Activated CD4-positive, alpha-beta T cell treated with anti-CD3 and anti-CD28 coated beads, Interleukin-2, amount 10 ng/mL, durations not matched to agents 24 days and 14 days (primary cell): ENCODE measurements at regions not wholly inside any gene's neighbourhood (a gene's known extent, or its start where the extent isn't known, plus 50 kb on each side); places are given as distances from the start of the nearest gene placed in this dataset.
A peak's percentile ranks its signal among the peaks of the same experiment; 100 is the strongest.
"Not testable (repeated sequence)": the region's sequence is repeated elsewhere in the genome, so short reads cannot be mapped to it uniquely, and the experiment has no call there.

Experiments used
- DNase-seq: peaks from one replicate; pipeline ENCODE4 v3.0.0; 2022
- H3K27ac Mint-ChIP-seq: one replicate; pipeline ENCODE4 v1.8.0; 2022; ENCODE audit warnings: mild to moderate bottlenecking, mixed read lengths
- H3K27me3 Mint-ChIP-seq: one replicate; pipeline ENCODE4 v1.8.0; 2022; ENCODE audit warnings: mixed read lengths
- H3K36me3 Mint-ChIP-seq: one replicate; pipeline ENCODE4 v1.8.0; 2022; ENCODE audit warnings: low read depth, mild to moderate bottlenecking, mixed read lengths
- H3K4me1 Mint-ChIP-seq: one replicate; pipeline ENCODE4 v1.8.0; 2021; ENCODE audit warnings: mixed read lengths
- H3K4me3 Mint-ChIP-seq: one replicate; pipeline ENCODE4 v1.8.0; 2022; ENCODE audit warnings: mild to moderate bottlenecking, moderate library complexity, mixed read lengths
- H3K9me3 Mint-ChIP-seq: one replicate; pipeline ENCODE4 v1.8.0; 2021; ENCODE audit warnings: mixed read lengths
- intact Hi-C: fragments of 100-400 bp; cut with micrococcal nuclease; formaldehyde crosslinking; loops from one replicate; pipeline ENCODE4 v1.15.1; 2023

- Mint-ChIP-seq H3K4me3 (no peak overlapping the region), H3K9me3 (peaks cover 5% of the 10 kb centered on the region), H3K4me1 (no peaks in the 10 kb centered on the region), H3K27me3 (peaks cover 14% of the 10 kb centered on the region), H3K27ac (no peak overlapping the region), H3K36me3 (peaks cover 3% of the 10 kb centered on the region)
- intact Hi-C loops: no loop called here
- no peak for DNase-seq
Measured at GRCh38 chr2:8370258-8370802, 311.5 kb upstream of the ID2 start.

GRCh38 chr2:8371653-8372052, 310.2 kb upstream of the ID2 start:
- Mint-ChIP-seq H3K27me3 (peaks cover 14% of the 10 kb centered on the region), H3K27ac (no peak overlapping the region), H3K4me1 (peaks cover 2% of the 10 kb centered on the region), H3K4me3 (no peak overlapping the region), H3K9me3 (peaks cover 5% of the 10 kb centered on the region), H3K36me3 (peaks cover 3% of the 10 kb centered on the region)
- DNase-seq: no peak
- intact Hi-C loops: no loop called here

GRCh38 chr2:8374782-8375181, 307.1 kb upstream of the ID2 start:
- intact Hi-C loops: no loop called here
- no peak for DNase-seq
- Mint-ChIP-seq H3K36me3 (peaks cover 3% of the 10 kb centered on the region), H3K27me3 (peaks cover 14% of the 10 kb centered on the region), H3K27ac (no peak overlapping the region), H3K9me3 (peaks cover 5% of the 10 kb centered on the region), H3K4me3 (no peak overlapping the region), H3K4me1 (peaks cover 12% of the 10 kb centered on the region)

GRCh38 chr2:8376603-8377410, 305.0 kb upstream of the ID2 start:
- peaks cover 12% of the 10 kb centered on the region for H3K4me1 Mint-ChIP-seq
- H3K27me3 Mint-ChIP-seq: peaks cover 7% of the 10 kb centered on the region
- intact Hi-C loops: no loop called here
- H3K36me3 Mint-ChIP-seq: peaks cover 3% of the 10 kb centered on the region
- no peak overlapping the region for H3K4me3 Mint-ChIP-seq
- H3K27ac Mint-ChIP-seq: peak overlapping the region; percentile 56
- peaks cover 5% of the 10 kb centered on the region for H3K9me3 Mint-ChIP-seq
- no peak for DNase-seq

- H3K4me1 Mint-ChIP-seq: peaks cover 12% of the 10 kb centered on the region
- no peak overlapping the region for H3K27ac Mint-ChIP-seq
- no peak for DNase-seq
- no peak overlapping the region for H3K4me3 Mint-ChIP-seq
- peaks cover 2% of the 10 kb centered on the region for H3K36me3 Mint-ChIP-seq
- peaks cover 3% of the 10 kb centered on the region for H3K9me3 Mint-ChIP-seq
- peaks cover 4% of the 10 kb centered on the region for H3K27me3 Mint-ChIP-seq
- intact Hi-C loops: no loop called here
Measured at GRCh38 chr2:8378016-8378810, 303.6 kb upstream of the ID2 start.

- Mint-ChIP-seq H3K27ac (no peak overlapping the region), H3K27me3 (peaks cover 2% of the 10 kb centered on the region), H3K36me3 (no peaks in the 10 kb centered on the region), H3K4me1 (peaks cover 14% of the 10 kb centered on the region), H3K4me3 (no peak overlapping the region), H3K9me3 (no peaks in the 10 kb centered on the region)
- intact Hi-C loops: no loop called here
- DNase-seq: no peak
Measured at GRCh38 chr2:8379128-8379527, 302.7 kb upstream of the ID2 start.

GRCh38 chr2:8379549-8379948, 302.3 kb upstream of the ID2 start:
- H3K27ac Mint-ChIP-seq: peak overlapping the region; percentile 25
- intact Hi-C loops: no loop called here

GRCh38 chr2:8380026-8380425, 301.8 kb upstream of the ID2 start:
- Mint-ChIP-seq H3K9me3 (no peaks in the 10 kb centered on the region), H3K36me3 (no peaks in the 10 kb centered on the region), H3K27me3 (peaks cover 2% of the 10 kb centered on the region), H3K27ac (peak overlapping the region; percentile 25), H3K4me3 (no peak overlapping the region), H3K4me1 (peaks cover 20% of the 10 kb centered on the region)
- intact Hi-C loops: no loop called here
- no peak for DNase-seq

More at GRCh38 chr2:8379549-8379948, 302.3 kb upstream of the ID2 start:
- no peaks in the 10 kb centered on the region for H3K9me3 Mint-ChIP-seq
- H3K4me1 Mint-ChIP-seq: peaks cover 18% of the 10 kb centered on the region
- DNase-seq: no peak
- no peaks in the 10 kb centered on the region for H3K36me3 Mint-ChIP-seq
- H3K27me3 Mint-ChIP-seq: peaks cover 4% of the 10 kb centered on the region
- H3K4me3 Mint-ChIP-seq: no peak overlapping the region

- Mint-ChIP-seq H3K27ac (no peak overlapping the region), H3K9me3 (peaks cover under 1% of the 10 kb centered on the region), H3K4me1 (peaks cover 20% of the 10 kb centered on the region), H3K4me3 (no peak overlapping the region), H3K36me3 (no peaks in the 10 kb centered on the region), H3K27me3 (peaks cover 6% of the 10 kb centered on the region)
- intact Hi-C loops: no loop called here
- no peak for DNase-seq
Measured at GRCh38 chr2:8380566-8380965, 301.3 kb upstream of the ID2 start.

- Mint-ChIP-seq H3K36me3 (no peaks in the 10 kb centered on the region), H3K4me1 (peaks cover 13% of the 10 kb centered on the region), H3K27me3 (peaks cover 10% of the 10 kb centered on the region), H3K27ac (no peak overlapping the region), H3K9me3 (peaks cover 5% of the 10 kb centered on the region), H3K4me3 (no peak overlapping the region)
- intact Hi-C loops: no loop called here
- DNase-seq: no peak
Measured at GRCh38 chr2:8382485-8382884, 299.4 kb upstream of the ID2 start.

- intact Hi-C loops: not testable (repeated sequence)
- peaks cover 10% of the 10 kb centered on the region for H3K27me3 Mint-ChIP-seq
Measured at GRCh38 chr2:8386748-8387147, 295.1 kb upstream of the ID2 start.

GRCh38 chr2:8388781-8389180, 293.1 kb upstream of the ID2 start:
- DNase-seq: no peak
- peaks cover 5% of the 10 kb centered on the region for H3K9me3 Mint-ChIP-seq

More at GRCh38 chr2:8386748-8387147, 295.1 kb upstream of the ID2 start:
- H3K27ac Mint-ChIP-seq, H3K36me3 Mint-ChIP-seq, H3K4me3 Mint-ChIP-seq, H3K9me3 Mint-ChIP-seq, DNase-seq: not testable (repeated sequence)
- peaks cover 10% of the 10 kb centered on the region for H3K4me1 Mint-ChIP-seq

GRCh38 chr2:8389431-8390108, 292.3 kb upstream of the ID2 start:
- Mint-ChIP-seq H3K27me3 (peaks cover 8% of the 10 kb centered on the region), H3K9me3 (peaks cover 5% of the 10 kb centered on the region), H3K4me1 (peaks cover 4% of the 10 kb centered on the region), H3K4me3 (no peak overlapping the region), H3K36me3 (no peaks in the 10 kb centered on the region), H3K27ac (no peak overlapping the region)
- DNase-seq: no peak
- intact Hi-C loops: no loop called here

More at GRCh38 chr2:8388781-8389180, 293.1 kb upstream of the ID2 start:
- intact Hi-C loops: no loop called here
- Mint-ChIP-seq H3K27me3 (peaks cover 10% of the 10 kb centered on the region), H3K4me1 (peaks cover 10% of the 10 kb centered on the region), H3K27ac (no peak overlapping the region), H3K36me3 (no peaks in the 10 kb centered on the region), H3K4me3 (no peak overlapping the region)
